Keratinocyte (primary cell): ENCODE measurements at regions not wholly inside any gene's neighbourhood (a gene's known extent, or its start where the extent isn't known, plus 50 kb on each side); places are given as distances from the start of the nearest gene placed in this dataset.
A peak's percentile ranks its signal among the peaks of the same experiment; 100 is the strongest.

Experiments used
- DNase-seq: peaks from one replicate; pipeline ENCODE4 v3.0.0-alpha.2; 2011; ENCODE audit warnings: low read depth, missing footprints, low spot score
- FAIRE-seq: peaks from 2 replicates; lab custom pipeline; 2011; peaks lifted over from hg19 to GRCh38; lab: Jason Lieb, UNC
- H2AFZ ChIP-seq: 2 replicates; pipeline ENCODE4 v1.6.0; 2012; ENCODE audit warnings: low read length, control low read depth, inconsistent platforms; ENCODE audit not compliant: control insufficient read depth
- H3K27ac ChIP-seq: 2 replicates; pipeline ENCODE4 v1.5.1; 2011; ENCODE audit warnings: low read length; ENCODE audit not compliant: control insufficient read depth, insufficient read depth
- H3K27me3 ChIP-seq: 3 replicates; pipeline ENCODE4 v1.6.0; 2011; ENCODE audit warnings: low read length; ENCODE audit not compliant: control insufficient read depth, insufficient read depth; ENCODE audit errors: extremely low read depth
- H3K36me3 ChIP-seq, 2 experiments: 2 replicates in 1 of 2; 3 replicates in 1 of 2; pipeline ENCODE4 v1.5.1; 2011; ENCODE audit warnings: low read length in 2 of 2, mild to moderate bottlenecking in 1 of 2; ENCODE audit not compliant: control insufficient read depth in 2 of 2, insufficient read depth in 2 of 2; ENCODE audit errors: extremely low read depth in 1 of 2
- H3K4me1 ChIP-seq: 3 replicates; pipeline ENCODE4 v1.5.1; 2011; ENCODE audit warnings: low read length; ENCODE audit not compliant: control insufficient read depth, insufficient read depth; ENCODE audit errors: extremely low read depth
- H3K4me2 ChIP-seq: 3 replicates; pipeline ENCODE4 v1.6.0; 2011; ENCODE audit warnings: low read depth, low read length; ENCODE audit not compliant: control insufficient read depth, insufficient read depth; ENCODE audit errors: extremely low read depth
- H3K4me3 ChIP-seq, 3 experiments: fragments of 200-600 bp in 1 of 3; sonication (generic) in 1 of 3; 2 replicates in 2 of 3; 3 replicates in 1 of 3; pipeline ENCODE4 v1.5.1; 2011 to 2016; ENCODE audit warnings: low read length in 3 of 3, mild to moderate bottlenecking in 3 of 3, control low read depth in 2 of 3, inconsistent platforms in 1 of 3, low read depth in 1 of 3, mixed read lengths in 1 of 3, mixed run types in 1 of 3, moderate library complexity in 1 of 3; ENCODE audit not compliant: control insufficient read depth in 2 of 3, insufficient read depth in 2 of 3; ENCODE audit errors: extremely low read depth in 1 of 3
- H3K79me2 ChIP-seq: 2 replicates; pipeline ENCODE4 v1.6.0; 2012; ENCODE audit warnings: low read length; ENCODE audit not compliant: control insufficient read depth, insufficient read depth
- H3K9ac ChIP-seq: 3 replicates; pipeline ENCODE4 v1.6.0; 2011; ENCODE audit warnings: low read length; ENCODE audit not compliant: control insufficient read depth, insufficient read depth; ENCODE audit errors: extremely low read depth
- H3K9me1 ChIP-seq: 3 replicates; pipeline ENCODE4 v1.6.0; 2011; ENCODE audit warnings: low read length; ENCODE audit not compliant: control insufficient read depth, insufficient read depth; ENCODE audit errors: extremely low read depth
- H3K9me3 ChIP-seq: 2 replicates; pipeline ENCODE4 v1.5.1; 2012; ENCODE audit warnings: low read depth, low read length; ENCODE audit not compliant: control insufficient read depth
- H4K20me1 ChIP-seq: 3 replicates; pipeline ENCODE4 v1.6.0; 2011; ENCODE audit warnings: low read length; ENCODE audit not compliant: control insufficient read depth, insufficient read depth; ENCODE audit errors: extremely low read depth
- EZH2 ChIP-seq: IDR thresholded peaks from one replicate; pipeline ENCODE4 v1.6.1; 2012; ENCODE audit warnings: inconsistent platforms, mild to moderate bottlenecking, low read length, moderate library complexity
- dilution Hi-C: fragments of 300-500 bp; cut with MboI; formaldehyde crosslinking; loops from one replicate; pipeline ENCODE4 v1.7.0; 2020; ENCODE audit warnings: low sequenced_read_pairs; ENCODE audit not compliant: extremely low pct_ligation_motif_present
- TF ChIP-seq, protein P1 (sequence below), 3 experiments: IDR thresholded peaks in 1 of 3; conservative IDR thresholded peaks in 1 of 3; optimal IDR thresholded peaks in 1 of 3; 2 replicates in 2 of 3; 3 replicates in 1 of 3; pipeline versions ENCODE3 to v1.5.1; 2011; ENCODE audit warnings: low read length in 3 of 3, mild to moderate bottlenecking in 3 of 3, moderate library complexity in 2 of 3, control low read depth in 1 of 3, inconsistent platforms in 1 of 3; ENCODE audit not compliant: insufficient read depth in 2 of 3; ENCODE audit errors: extremely low read depth in 1 of 3

- peak overlapping the region in 2 of 3 experiments; percentile 43 to 57 for H3K4me3 ChIP-seq
- FAIRE-seq = peak; percentile 41
- no peaks in the 10 kb centered on the region for H3K27me3 ChIP-seq
- no peaks in the 10 kb centered on the region for H4K20me1 ChIP-seq
- H3K9me1 ChIP-seq = no peaks in the 10 kb centered on the region
- dilution Hi-C loops = no loop called here
- no peak overlapping the region for H3K27ac ChIP-seq
- peak overlapping the region; percentile 57 for H2AFZ ChIP-seq
- no peaks in the 10 kb centered on the region for H3K79me2 ChIP-seq
- DNase-seq = no peak
- TF ChIP-seq EZH2 = no peak
- TF ChIP-seq, protein P1, sequence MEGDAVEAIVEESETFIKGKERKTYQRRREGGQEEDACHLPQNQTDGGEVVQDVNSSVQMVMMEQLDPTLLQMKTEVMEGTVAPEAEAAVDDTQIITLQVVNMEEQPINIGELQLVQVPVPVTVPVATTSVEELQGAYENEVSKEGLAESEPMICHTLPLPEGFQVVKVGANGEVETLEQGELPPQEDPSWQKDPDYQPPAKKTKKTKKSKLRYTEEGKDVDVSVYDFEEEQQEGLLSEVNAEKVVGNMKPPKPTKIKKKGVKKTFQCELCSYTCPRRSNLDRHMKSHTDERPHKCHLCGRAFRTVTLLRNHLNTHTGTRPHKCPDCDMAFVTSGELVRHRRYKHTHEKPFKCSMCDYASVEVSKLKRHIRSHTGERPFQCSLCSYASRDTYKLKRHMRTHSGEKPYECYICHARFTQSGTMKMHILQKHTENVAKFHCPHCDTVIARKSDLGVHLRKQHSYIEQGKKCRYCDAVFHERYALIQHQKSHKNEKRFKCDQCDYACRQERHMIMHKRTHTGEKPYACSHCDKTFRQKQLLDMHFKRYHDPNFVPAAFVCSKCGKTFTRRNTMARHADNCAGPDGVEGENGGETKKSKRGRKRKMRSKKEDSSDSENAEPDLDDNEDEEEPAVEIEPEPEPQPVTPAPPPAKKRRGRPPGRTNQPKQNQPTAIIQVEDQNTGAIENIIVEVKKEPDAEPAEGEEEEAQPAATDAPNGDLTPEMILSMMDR (optimal IDR thresholded peaks at IDR 0.05 in 1 of 3, IDR thresholded peaks at IDR 0.05 in 1 of 3, conservative IDR thresholded peaks at IDR 0.05 in 1 of 3; ENCODE audit: extremely low read depth in 1 of 3, insufficient read depth in 2 of 3, low read length in 3 of 3) = no peak
- no peak overlapping the region for H3K9ac ChIP-seq
- no peaks in the 10 kb centered on the region for H3K36me3 ChIP-seq
- peaks cover 10% of the 10 kb centered on the region for H3K4me1 ChIP-seq
- H3K9me3 ChIP-seq = no peaks in the 10 kb centered on the region
- peak overlapping the region; percentile 94 for H3K4me2 ChIP-seq
These were observed 429.1 kb downstream of the NR2F1-AS1 start for GRCh38 chr5:93151896-93152295.

DNA sequence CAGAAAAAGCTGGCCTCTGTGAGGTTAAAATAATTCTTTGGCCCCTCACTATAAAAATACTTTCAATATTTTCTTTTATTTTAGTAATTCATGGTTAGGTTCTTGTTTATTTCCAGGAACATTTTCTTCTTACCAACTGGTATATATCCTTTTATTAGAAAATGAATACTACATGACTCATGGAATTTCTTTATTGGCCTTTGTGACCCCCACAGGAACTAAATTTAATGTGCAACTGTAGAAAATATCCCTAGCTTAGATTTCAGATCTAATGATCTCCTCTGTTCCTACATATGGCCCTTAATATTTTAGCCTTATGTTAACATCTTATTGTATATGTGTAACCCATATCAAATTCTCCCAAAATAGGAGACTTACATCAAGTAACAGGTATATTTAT, 429.9 kb downstream of the NR2F1-AS1 start:
- H3K36me3 ChIP-seq = no peaks in the 10 kb centered on the region
- no peaks in the 10 kb centered on the region for H3K79me2 ChIP-seq
- H3K4me1 ChIP-seq = peaks cover 10% of the 10 kb centered on the region
- H3K4me3 ChIP-seq = peak overlapping the region in 1 of 3 experiments; percentile 57
- peak overlapping the region; percentile 94 for H3K4me2 ChIP-seq
- H3K27ac ChIP-seq = no peak overlapping the region
- dilution Hi-C loops = no loop called here
- H3K9me3 ChIP-seq = no peaks in the 10 kb centered on the region
- TF ChIP-seq EZH2 = no peak
- TF ChIP-seq, protein P1 (optimal IDR thresholded peaks at IDR 0.05 in 1 of 3, IDR thresholded peaks at IDR 0.05 in 1 of 3, conservative IDR thresholded peaks at IDR 0.05 in 1 of 3; ENCODE audit: extremely low read depth in 1 of 3, insufficient read depth in 2 of 3, low read length in 3 of 3) = no peak
- DNase-seq = no peak
- no peaks in the 10 kb centered on the region for H4K20me1 ChIP-seq
- no peak overlapping the region for H2AFZ ChIP-seq
- H3K9me1 ChIP-seq = no peaks in the 10 kb centered on the region
- H3K9ac ChIP-seq = no peak overlapping the region
- no peaks in the 10 kb centered on the region for H3K27me3 ChIP-seq
- no peak for FAIRE-seq
